Lung microvascular endothelial cell (primary cell): ENCODE measurements at regions not wholly inside any gene's neighbourhood (a gene's known extent, or its start where the extent isn't known, plus 50 kb on each side); places are given as distances from the start of the nearest gene placed in this dataset.
"Not testable (repeated sequence)": the region's sequence is repeated elsewhere in the genome, so short reads cannot be mapped to it uniquely, and the experiment has no call there.

Experiments
- DNase-seq, 2 donors: peaks; one replicate each; pipeline versions ENCODE4 v3.0.0 to v3.0.0-alpha.2; 2010; ENCODE audit warnings: low read depth in 2 of 2

- DNase-seq, result no peak
Observed at GRCh38 chr5:167295681-167296005, 995.8 kb upstream of the WWC1 start.

GRCh38 chr5:167296066-167296465, 995.4 kb upstream of the WWC1 start:
- no peak for DNase-seq

GRCh38 chr5:167296661-167297060, 994.8 kb upstream of the WWC1 start:
- peak in 1 of 2 donors; percentile 17 for DNase-seq

- DNase-seq, result not testable (repeated sequence)
Observed at GRCh38 chr5:167299861-167300260, 991.6 kb upstream of the WWC1 start.

GRCh38 chr5:167303582-167303981, 987.9 kb upstream of the WWC1 start:
- DNase-seq, result no peak

- no peak for DNase-seq
Observed at GRCh38 chr5:167304834-167305469, 986.5 kb upstream of the WWC1 start.

- no peak for DNase-seq
Observed at GRCh38 chr5:167305591-167306213, 985.7 kb upstream of the WWC1 start.

GRCh38 chr5:167307042-167307441, 984.4 kb upstream of the WWC1 start:
- DNase-seq, result no peak

GRCh38 chr5:167308466-167308865, 983.0 kb upstream of the WWC1 start:
- DNase-seq, result no peak

GRCh38 chr5:167309941-167310517, 981.4 kb upstream of the WWC1 start:
- no peak for DNase-seq

GRCh38 chr5:167311340-167311739, 980.1 kb upstream of the WWC1 start:
- DNase-seq, result no peak

- DNase-seq, result no peak
Observed at GRCh38 chr5:167312225-167312624, 979.2 kb upstream of the WWC1 start.

GRCh38 chr5:167315762-167316161, 975.7 kb upstream of the WWC1 start:
- DNase-seq, result no peak

GRCh38 chr5:167317884-167318283, 973.6 kb upstream of the WWC1 start:
- DNase-seq, result peak in 1 of 2 donors; percentile 6

GRCh38 chr5:167319243-167319642, 972.2 kb upstream of the WWC1 start:
- DNase-seq, result no peak

- no peak for DNase-seq
Observed at GRCh38 chr5:167320019-167320418, 971.4 kb upstream of the WWC1 start.

- DNase-seq, result no peak
Observed at GRCh38 chr5:167332309-167332708, 959.1 kb upstream of the WWC1 start.

- no peak for DNase-seq
Observed at GRCh38 chr5:167336161-167336560, 955.3 kb upstream of the WWC1 start.

- no peak for DNase-seq
Observed at GRCh38 chr5:167339205-167339604, 952.2 kb upstream of the WWC1 start.

- no peak for DNase-seq
Observed at GRCh38 chr5:167346461-167346860, 945.0 kb upstream of the WWC1 start.

GRCh38 chr5:167348251-167348926, 943.1 kb upstream of the WWC1 start:
- DNase-seq, result no peak

GRCh38 chr5:167348980-167349379, 942.5 kb upstream of the WWC1 start:
- no peak for DNase-seq

- no peak for DNase-seq
Observed at GRCh38 chr5:167351316-167351715, 940.1 kb upstream of the WWC1 start.
